GM12878 (cell line): ENCODE measurements at regions not wholly inside any gene's neighbourhood (a gene's known extent, or its start where the extent isn't known, plus 50 kb on each side); places are given as distances from the start of the nearest gene placed in this dataset.

Source experiments
- BACH1 ChIP-seq: fragments of 450-650 bp; IDR thresholded peaks from 2 replicates; pipeline ENCODE4 v1.6.1; 2017; ENCODE audit warnings: mild to moderate bottlenecking, borderline replicate concordance
- CTCF ChIP-seq, 3 experiments: IDR thresholded peaks in 2 of 3; conservative IDR thresholded peaks in 1 of 3; 2 replicates each; pipeline ENCODE4 v1.5.1; 2011; ENCODE audit warnings: low read depth in 3 of 3, low read length in 3 of 3, mild to moderate bottlenecking in 3 of 3, control low read depth in 2 of 3, moderate library complexity in 2 of 3, inconsistent platforms in 1 of 3, mixed read lengths in 1 of 3; ENCODE audit not compliant: control insufficient read depth in 2 of 3, insufficient read depth in 1 of 3; ENCODE audit errors: extremely low read depth in 1 of 3
- EZH2 ChIP-seq: IDR thresholded peaks from 2 replicates; pipeline ENCODE4 v1.6.1; 2012; ENCODE audit warnings: low read depth, mild to moderate bottlenecking, control low read depth, inconsistent platforms, low read length, borderline replicate concordance; ENCODE audit not compliant: control insufficient read depth
- KDM1A ChIP-seq: fragments of 200-600 bp; sonication (generic); IDR thresholded peaks from 2 replicates; pipeline ENCODE4 v1.6.1; 2016; ENCODE audit warnings: borderline replicate concordance
- NFYB ChIP-seq: IDR thresholded peaks from 2 replicates; pipeline ENCODE4 v1.6.1; 2011; ENCODE audit warnings: low read depth, mild to moderate bottlenecking, low read length, improper control_type of control experiment, moderate library complexity; ENCODE audit not compliant: insufficient read depth
- PML ChIP-seq: IDR thresholded peaks from 2 replicates; pipeline ENCODE4 v1.6.1; 2012; ENCODE audit warnings: low read length, inconsistent platforms
- POLR2A ChIP-seq: IDR thresholded peaks from 2 replicates; pipeline ENCODE4 v1.6.1; 2011; ENCODE audit warnings: low read depth, mild to moderate bottlenecking, low read length
- RFX5 ChIP-seq: IDR thresholded peaks from 2 replicates; pipeline ENCODE4 v1.6.1; 2011; ENCODE audit warnings: low read depth, low read length, improper control_type of control experiment
- RUNX3 ChIP-seq: IDR thresholded peaks from 2 replicates; pipeline ENCODE4 v1.6.1; 2012; ENCODE audit warnings: low read length, inconsistent platforms
- SIX5 ChIP-seq: IDR thresholded peaks from 2 replicates; pipeline ENCODE4 v1.6.1; 2011; ENCODE audit warnings: mild to moderate bottlenecking, low read depth, low read length, moderate library complexity; ENCODE audit not compliant: severe bottlenecking
- SRF ChIP-seq, 2 experiments: IDR thresholded peaks; 2 replicates each; pipeline ENCODE4 v1.6.1; 2011; ENCODE audit warnings: low read depth in 2 of 2, low read length in 2 of 2, mild to moderate bottlenecking in 1 of 2, moderate library complexity in 1 of 2
- TCF7 ChIP-seq: IDR thresholded peaks from 2 replicates; pipeline ENCODE4 v1.6.1; 2014; ENCODE audit warnings: antibody characterized with exemption, borderline replicate concordance

GRCh38 chr18:14907420-14907819, 159.4 kb downstream of the ANKRD30B start:
- TF ChIP-seq NFYB (no peak), RFX5 (no peak), SRF (IDR thresholded peaks at IDR 0.05; ENCODE audit: low read depth in 2 of 2, low read length in 2 of 2) (no peak), POLR2A (no peak), PML (no peak), KDM1A (no peak), RUNX3 (no peak), CTCF (IDR thresholded peaks at IDR 0.05 in 2 of 3, conservative IDR thresholded peaks at IDR 0.05 in 1 of 3; ENCODE audit: control insufficient read depth in 2 of 3, extremely low read depth in 1 of 3, insufficient read depth in 1 of 3, low read depth in 3 of 3, low read length in 3 of 3) (no peak), TCF7 (no peak), BACH1 (no peak), SIX5 (no peak), EZH2 (no peak)
